LNCaP clone FGC (cell line): ENCODE measurements at regions not wholly inside any gene's neighbourhood (a gene's known extent, or its start where the extent isn't known, plus 50 kb on each side); places are given as distances from the start of the nearest gene placed in this dataset.

Experiments used
- DNase-seq: peaks from one replicate; pipeline ENCODE4 v3.0.0-alpha.2; 2011; ENCODE audit warnings: low read depth
- H3K4me3 ChIP-seq: 2 replicates; pipeline ENCODE4 v1.5.1; 2011; ENCODE audit warnings: mild to moderate bottlenecking, low read depth, low read length, control low read depth
- TF ChIP-seq, protein P1 (sequence below): IDR thresholded peaks from 2 replicates; pipeline ENCODE4 v1.5.1; 2012; ENCODE audit warnings: mild to moderate bottlenecking; ENCODE audit not compliant: control insufficient read depth, insufficient read depth; ENCODE audit errors: extremely low read depth

DNA sequence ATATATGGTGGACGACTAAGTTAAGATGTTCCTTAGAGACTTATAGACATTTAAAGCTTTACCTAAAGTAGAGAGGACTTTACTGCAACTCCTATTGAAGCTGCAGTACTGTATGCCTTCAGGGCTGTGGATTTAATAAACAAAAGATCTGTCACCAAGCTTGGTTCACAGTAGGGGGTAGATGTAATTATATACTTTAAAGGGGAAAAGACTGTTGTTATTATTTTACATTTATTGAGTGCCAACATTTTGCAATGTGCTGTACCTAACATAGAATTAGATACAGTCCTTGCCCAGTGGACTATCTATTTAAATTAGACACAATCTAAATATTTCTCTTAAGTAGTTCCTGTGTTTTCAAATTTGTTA, 67.2 kb downstream of the SLIT2 start:
- DNase-seq = no peak
- H3K4me3 ChIP-seq = no peak overlapping the region
- TF ChIP-seq, protein P1, sequence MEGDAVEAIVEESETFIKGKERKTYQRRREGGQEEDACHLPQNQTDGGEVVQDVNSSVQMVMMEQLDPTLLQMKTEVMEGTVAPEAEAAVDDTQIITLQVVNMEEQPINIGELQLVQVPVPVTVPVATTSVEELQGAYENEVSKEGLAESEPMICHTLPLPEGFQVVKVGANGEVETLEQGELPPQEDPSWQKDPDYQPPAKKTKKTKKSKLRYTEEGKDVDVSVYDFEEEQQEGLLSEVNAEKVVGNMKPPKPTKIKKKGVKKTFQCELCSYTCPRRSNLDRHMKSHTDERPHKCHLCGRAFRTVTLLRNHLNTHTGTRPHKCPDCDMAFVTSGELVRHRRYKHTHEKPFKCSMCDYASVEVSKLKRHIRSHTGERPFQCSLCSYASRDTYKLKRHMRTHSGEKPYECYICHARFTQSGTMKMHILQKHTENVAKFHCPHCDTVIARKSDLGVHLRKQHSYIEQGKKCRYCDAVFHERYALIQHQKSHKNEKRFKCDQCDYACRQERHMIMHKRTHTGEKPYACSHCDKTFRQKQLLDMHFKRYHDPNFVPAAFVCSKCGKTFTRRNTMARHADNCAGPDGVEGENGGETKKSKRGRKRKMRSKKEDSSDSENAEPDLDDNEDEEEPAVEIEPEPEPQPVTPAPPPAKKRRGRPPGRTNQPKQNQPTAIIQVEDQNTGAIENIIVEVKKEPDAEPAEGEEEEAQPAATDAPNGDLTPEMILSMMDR = no peak

DNA sequence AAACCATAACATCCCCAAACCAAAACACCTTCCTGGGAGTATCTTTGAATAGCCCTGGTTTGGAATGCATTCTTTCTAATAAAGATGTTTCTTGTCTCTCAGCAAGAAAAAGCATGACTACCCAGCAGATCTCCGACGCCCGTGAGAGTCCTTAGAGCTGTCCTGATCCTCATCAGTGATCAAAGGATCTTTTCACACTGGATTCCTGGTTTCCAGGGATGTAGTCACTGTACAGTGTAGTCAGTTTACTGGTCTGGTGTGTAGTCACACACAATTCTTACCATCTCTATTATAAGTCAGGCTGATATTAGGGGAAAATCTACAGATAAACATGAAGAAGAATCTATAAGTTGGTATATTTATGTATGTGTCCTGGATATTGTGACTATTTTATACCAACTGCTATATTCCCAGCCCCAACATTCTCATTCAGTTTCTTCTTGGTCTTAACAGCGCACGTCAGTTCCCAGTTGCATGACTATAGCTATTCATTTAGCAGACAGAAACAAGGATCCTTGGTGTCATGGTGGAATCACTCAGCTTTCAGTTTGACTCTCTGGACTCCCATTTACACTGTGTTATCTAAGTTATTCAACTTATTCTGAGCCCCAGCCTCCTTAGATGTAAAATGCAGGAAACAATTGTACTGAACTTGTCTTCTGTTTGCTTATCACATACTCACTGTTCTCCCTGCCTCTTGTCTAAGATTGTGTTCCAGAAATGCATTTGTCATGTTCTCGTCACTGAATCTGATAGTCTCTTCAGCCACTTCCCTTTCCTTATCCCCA, 68.3 kb downstream of the SLIT2 start:
- no peak overlapping the region for H3K4me3 ChIP-seq
- no peak for DNase-seq
- TF ChIP-seq, protein P1 = no peak

DNA sequence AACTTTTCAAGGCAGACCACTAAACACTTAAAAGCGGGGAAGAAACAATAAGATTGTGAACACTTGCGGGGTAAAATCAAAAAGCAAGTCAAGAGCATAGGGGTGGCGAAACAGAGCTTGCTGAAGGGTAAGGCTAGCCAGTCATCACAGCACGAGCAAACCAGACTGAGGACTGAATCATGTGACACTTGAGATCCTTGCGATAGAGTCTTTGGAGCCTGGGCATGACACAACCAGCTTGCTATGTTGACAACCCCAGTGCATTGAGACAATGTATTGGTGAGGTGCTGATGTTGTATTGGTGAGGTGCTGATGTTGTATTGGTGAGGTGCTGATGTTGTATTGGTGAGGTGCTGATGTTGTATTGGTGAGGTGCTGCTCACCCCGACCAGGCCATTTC, 72.3 kb downstream of the SLIT2 start:
- TF ChIP-seq, protein P1 = no peak
- no peak overlapping the region for H3K4me3 ChIP-seq
- DNase-seq = no peak

DNA sequence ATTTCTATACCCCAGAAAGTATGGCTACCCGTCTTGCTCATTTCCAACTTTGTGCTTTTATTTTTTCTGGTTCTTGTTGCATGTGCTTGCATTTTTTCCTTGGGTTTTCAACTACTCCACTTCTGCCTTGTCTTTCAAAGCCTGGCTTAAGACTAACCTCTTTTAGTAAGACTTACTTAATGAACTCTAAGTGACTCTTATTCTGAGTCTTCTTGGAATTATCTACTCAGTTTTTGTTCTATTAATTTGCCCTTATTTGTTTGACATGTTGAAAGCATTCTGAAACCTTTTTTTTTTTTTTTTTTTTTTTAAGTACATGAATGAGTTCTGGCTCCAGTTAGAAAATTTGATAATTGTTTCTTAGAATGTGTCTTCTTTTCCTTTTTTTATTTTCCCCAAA, 74.8 kb downstream of the SLIT2 start:
- DNase-seq = no peak
- H3K4me3 ChIP-seq = no peak overlapping the region
- TF ChIP-seq, protein P1 = no peak

DNA sequence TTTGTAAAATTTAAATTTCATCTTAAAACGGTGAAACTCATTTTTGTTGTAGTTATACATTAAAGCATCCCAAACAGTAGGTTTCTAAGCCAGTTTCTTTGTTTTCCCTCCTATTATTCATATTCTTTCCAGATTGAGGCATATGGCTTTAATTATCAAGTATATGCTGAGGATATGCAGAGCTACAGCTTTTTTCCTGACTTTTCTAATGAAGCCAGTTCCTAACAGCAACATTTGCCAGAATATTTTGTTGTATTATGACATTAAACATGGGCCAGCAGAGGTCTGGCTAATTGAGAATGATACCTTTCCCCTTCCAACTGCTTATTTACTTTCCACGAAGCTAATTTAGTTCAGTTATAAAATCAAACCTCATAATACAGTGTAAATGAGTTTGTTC, 75.3 kb downstream of the SLIT2 start:
- TF ChIP-seq, protein P1 = no peak
- no peak for DNase-seq
- H3K4me3 ChIP-seq = no peak overlapping the region

DNA sequence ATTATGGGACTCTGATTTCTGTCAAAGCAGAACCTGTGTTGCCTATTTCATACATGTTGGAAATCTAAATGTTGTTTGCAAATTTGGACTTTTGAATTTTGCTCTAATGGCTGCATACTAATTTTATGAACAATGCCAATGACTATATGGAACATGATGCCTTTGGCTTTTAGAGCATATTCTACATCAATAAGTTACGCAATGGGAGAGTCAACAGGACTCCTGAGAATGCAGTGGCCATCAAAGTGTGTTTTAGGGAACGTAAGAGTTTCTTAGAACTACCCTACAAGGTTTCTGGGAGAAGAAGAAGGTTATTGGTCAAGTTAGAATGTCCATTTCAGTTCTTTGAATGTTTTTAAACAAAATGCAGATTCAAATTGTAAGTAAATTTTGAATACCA, 76.1 kb downstream of the SLIT2 start:
- DNase-seq = no peak
- no peak overlapping the region for H3K4me3 ChIP-seq
- TF ChIP-seq, protein P1 = no peak

DNA sequence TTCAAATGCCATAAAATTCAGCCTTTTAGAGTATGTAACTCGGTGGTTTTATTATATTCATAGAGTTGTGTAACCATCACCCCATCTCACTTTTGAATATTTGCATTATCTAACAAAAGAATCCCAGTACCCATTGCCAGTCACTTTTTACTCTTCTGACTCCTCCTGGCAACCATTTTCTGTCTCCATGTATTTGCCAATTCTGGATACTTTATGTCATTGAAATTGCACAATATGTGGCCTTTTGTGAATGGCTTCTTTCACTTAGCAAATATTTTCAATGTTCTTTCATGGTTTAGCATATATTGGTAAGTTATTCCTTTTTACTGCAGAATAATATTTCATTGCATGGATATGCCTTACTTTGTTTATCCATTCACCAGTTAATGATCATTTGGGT, 79.9 kb downstream of the SLIT2 start:
- DNase-seq = no peak
- TF ChIP-seq, protein P1 = no peak
- no peak overlapping the region for H3K4me3 ChIP-seq
